GM21717 (cell line): ENCODE measurements at regions not wholly inside any gene's neighbourhood (a gene's known extent, or its start where the extent isn't known, plus 50 kb on each side); places are given as distances from the start of the nearest gene placed in this dataset.
A peak's percentile ranks its signal among the peaks of the same experiment; 100 is the strongest.

Experiments used
- ATAC-seq: cut with Tn5 transposase; IDR thresholded peaks from one replicate; pipeline ENCODE4 v1.9.1; 2021; ENCODE audit warnings: mild to moderate bottlenecking, moderate library complexity; ENCODE audit not compliant: unreplicated experiment

DNA sequence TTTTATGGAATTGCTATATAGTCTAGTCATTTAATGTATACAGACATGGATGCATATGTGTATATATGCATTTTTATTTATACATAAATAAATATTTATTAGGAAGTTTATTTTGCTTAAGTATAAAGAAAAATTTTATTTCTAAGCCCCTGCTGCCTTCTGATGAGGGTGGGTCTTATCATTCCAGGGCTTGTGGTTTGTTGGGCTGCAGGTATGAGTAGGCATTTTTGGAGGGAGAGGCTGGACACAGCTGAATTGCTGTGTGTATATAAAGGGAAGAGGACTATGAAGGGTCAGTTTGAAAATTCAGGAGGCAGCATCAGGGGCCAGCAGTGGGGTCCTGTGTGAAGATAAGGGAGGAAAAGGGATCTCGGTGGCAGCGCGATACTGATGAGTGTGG is 189.4 kb downstream of the TMEM182 start:
- no peak for ATAC-seq

DNA sequence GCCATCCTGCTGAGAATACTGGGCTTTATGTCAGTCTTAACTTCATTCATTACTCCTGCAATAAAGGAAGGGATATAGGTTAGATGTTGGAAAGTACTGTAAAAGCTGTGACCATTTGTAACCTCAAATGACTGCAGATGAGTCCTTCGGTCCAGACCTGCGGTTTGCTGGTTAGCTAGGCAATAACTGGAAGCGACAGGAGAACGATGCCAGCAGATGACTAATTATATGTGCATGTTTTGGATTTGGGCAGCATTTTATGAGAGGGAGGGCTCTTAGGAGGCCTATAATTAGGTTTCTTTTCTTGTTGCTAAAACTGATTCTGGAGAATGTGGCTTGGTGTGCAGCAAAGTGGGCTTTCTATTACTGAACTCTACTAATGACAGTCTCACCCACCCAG is 205.6 kb downstream of the TMEM182 start:
- ATAC-seq = no peak

GRCh38 chr2:102968375-102968774 is 206.5 kb downstream of the TMEM182 start:
- no peak for ATAC-seq

GRCh38 chr2:102971701-102972100 is 209.9 kb downstream of the TMEM182 start:
- no peak for ATAC-seq

DNA sequence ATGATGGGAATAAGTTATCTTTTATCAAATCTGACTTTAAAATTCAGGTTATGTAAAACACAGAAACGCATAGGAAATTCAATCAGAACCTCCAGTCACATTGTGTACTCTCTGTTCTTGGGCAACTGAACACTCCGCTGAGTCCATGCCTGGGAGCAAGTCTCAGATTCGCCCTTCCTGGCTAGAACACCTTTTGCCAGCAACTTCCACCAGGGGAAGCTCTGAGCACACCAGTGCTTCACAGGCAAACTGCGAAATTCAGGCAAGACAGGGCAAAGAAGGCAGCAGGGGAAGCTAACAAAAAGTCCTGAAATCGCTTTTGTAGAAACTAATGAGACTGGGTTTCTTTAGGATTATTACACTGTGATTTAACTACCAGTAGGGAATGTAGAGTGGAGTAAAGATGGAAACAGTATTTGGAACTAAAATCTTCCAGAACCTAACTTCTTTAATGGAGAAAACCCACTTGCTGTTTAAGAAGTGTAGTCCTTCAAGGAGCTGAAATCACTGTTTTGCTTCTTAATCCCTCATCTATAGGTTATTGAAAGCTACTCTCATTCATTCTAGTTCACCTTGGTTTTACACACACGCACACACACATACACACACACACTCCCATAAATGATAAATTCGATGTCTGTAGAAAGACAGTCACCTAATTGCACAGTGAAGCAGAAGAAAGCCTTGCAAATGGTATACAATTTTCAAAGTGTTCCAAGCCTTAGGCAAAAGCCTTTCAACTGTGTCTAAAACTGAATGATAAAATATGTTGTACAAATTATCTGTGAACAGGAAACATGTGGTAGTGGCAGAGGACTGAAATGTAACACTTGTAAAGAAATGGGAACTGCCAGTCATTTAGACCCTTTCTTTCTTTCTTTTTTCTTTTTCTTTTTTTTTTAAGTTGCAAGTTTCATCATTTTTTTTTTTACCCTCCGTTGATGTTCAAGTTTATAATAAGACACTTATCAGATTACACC is 214.5 kb downstream of the TMEM182 start:
- no peak for ATAC-seq

DNA sequence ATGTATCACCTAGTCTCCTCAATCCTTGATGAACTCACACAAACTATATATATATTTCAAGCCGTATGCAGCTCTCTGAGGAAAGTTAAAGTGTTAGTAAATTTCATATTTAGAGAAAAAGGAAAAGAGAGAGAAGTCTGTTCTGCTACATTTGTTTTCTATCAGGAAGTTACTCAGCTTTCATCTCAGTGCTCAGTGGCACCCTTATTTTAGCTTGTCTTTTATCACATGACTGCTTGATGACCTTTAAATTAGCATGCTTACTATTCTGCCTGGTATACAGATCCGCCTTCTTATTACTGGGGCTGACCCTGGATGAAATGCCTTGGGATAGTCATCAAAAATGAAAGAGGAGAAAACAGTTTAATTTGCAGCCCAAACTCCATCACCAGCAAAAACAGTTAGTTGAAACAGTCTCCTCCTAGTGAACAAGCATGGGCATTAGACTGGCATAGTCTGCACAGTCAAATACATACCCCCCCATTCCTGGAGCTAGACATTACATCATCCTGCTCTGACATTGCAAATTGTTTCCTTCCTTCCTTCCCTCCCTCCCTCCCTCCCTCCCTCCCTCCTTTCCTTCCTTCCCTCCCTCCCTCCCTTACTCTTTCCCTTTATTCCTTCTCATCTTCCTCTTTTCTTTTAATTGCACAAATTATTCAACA is 215.7 kb downstream of the TMEM182 start:
- no peak for ATAC-seq

DNA sequence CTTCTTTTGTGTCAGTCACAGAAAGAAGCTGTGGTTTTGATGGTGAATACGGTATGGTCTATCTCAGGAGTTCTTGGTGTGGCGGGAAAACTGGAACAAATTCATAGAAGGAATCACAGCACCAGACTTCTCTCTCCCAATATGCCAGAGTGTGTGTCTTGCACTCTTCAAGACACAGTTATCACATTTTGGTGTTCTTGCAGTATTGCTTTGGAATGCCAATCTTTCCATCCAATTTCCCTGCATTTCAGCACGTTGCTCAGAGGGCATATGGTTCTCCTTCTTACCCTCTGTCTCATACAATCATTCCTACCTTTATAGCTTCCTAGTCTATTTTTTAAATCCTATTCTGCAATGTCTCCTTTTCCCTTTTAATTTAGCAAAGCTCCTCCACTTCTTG is 216.3 kb downstream of the TMEM182 start:
- ATAC-seq = no peak

DNA sequence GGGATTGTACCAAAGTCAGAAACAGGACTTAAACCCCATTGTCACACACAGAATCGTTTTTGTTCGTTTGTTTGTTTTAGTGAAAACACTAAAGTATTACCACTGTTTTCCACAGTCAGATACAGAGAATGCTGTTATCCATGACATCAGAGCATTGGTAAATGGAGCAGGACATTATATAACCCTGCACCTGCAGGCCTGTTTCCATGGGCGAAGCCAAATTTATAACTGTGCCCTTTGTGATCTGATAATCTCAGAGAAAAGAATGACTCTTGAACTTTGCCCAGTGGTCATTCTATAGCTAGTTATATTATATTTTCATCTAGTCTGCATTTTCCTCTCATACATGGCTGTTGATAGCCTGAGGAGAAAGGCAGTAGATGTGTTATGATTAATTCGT is 217.6 kb downstream of the TMEM182 start:
- ATAC-seq = no peak

GRCh38 chr2:102983786-102984185 is 222.0 kb downstream of the TMEM182 start:
- no peak for ATAC-seq

- no peak for ATAC-seq
Measured at GRCh38 chr2:102986826-102987490, 225.1 kb downstream of the TMEM182 start.

DNA sequence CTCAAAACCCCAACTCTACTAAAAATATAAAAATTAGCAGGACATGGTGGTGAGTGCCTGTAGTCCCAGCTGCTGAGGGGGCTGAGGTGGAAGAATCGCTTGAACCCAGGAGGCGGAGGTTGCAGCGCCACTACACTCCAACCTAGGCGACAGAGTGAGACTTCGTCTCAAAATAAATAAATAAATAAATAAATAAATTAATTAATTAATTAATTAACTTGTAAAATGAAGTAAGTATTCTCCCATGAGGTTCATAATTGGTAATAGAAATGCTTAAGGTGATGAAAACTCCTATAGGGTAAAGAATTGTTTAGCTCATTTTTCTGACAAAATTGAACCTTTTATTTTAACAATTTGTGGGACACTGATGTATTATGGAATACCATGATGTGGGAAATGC is 230.8 kb downstream of the TMEM182 start:
- no peak for ATAC-seq

DNA sequence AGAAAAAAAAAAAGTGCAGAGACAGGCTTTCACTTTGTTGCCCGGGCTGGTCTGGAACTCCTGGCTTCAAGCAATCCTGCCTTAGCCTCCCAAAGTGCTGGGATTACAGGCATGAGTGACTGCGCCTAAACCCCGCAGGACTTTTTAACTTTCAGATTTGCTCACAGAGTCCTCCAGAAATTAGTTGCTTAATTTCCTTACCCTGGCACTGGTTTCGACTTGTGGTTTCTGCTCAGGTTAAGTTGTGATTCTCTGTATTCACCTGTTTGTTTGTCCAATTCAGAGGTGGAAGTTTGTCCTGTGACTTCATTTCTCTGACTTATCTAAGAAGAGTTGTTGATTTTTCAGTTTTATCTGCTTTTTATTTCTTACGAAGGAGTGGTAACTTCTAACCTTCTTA is 238.1 kb downstream of the TMEM182 start:
- ATAC-seq = peak; percentile 89

- ATAC-seq = no peak
Measured at GRCh38 chr2:103002954-103003353, 241.1 kb downstream of the TMEM182 start.

- no peak for ATAC-seq
Measured at GRCh38 chr2:103003750-103004260, 242.0 kb downstream of the TMEM182 start.

GRCh38 chr2:103004426-103004942 is 242.7 kb downstream of the TMEM182 start:
- no peak for ATAC-seq

DNA sequence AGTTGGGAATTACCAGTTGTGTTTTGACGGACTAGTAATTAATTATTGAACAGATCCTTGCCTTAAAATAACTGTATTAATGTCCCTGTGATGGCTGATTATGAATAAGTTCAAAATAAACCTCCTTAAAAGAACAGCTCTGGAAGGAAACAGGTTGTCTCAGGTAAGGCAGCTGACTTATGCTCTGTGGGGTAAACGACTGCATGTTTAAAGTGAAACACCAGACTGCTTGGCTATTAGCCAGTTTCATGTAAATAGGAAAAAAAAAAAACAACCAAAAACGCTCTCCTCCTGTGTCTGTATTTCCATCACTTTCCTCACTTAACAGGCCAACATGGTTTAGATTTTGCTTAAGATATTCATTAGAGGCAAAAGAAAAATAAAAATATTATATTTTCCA is 243.6 kb downstream of the TMEM182 start:
- ATAC-seq = no peak

GRCh38 chr2:103007086-103007485 is 245.3 kb downstream of the TMEM182 start:
- ATAC-seq = no peak

- no peak for ATAC-seq
Measured at GRCh38 chr2:103008586-103008985, 246.8 kb downstream of the TMEM182 start.

DNA sequence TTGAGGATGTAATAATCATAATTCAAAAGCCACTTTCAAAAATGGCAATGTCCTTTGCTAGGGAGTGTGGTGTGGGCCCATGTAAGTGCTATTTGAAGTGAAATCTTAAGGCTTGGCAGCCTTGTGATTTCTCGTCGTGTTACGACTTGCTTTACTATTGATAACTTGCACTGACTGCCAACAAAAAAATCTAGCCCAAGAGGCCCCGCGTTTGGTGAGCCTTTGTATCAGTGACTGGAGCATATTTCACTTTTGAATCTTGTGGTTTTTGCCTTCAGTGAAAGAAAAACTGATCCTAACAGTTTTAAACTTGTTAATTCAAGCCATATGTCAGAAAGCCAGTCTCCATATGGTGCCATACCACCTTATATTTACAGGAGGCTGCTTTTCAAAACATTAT is 248.0 kb downstream of the TMEM182 start:
- no peak for ATAC-seq

DNA sequence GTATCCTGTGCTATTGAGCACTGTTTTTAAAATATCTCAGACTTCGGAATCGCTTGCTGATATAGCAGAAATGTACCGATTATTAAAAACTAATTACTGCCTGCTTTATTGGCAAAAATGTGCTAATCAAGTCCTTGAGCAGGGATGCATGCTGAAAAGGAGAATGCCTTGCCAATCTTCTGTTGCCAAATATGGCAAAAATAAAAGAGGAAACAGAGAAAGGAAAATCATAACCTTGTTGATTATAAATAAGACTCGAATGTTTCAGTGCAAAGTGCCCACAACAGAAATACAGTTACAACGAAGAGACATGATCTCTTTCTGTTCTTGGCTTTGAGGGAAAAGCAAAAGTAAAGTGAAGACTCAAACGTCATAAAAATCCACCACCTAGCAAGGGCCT is 248.5 kb downstream of the TMEM182 start:
- ATAC-seq = no peak

- ATAC-seq = no peak
Measured at GRCh38 chr2:103010751-103011150, 248.9 kb downstream of the TMEM182 start.
